GM23338 (cell line): ENCODE measurements at regions not wholly inside any gene's neighbourhood (a gene's known extent, or its start where the extent isn't known, plus 50 kb on each side); places are given as distances from the start of the nearest gene placed in this dataset.
"Not testable (repeated sequence)": the region's sequence is repeated elsewhere in the genome, so short reads cannot be mapped to it uniquely, and the experiment has no call there.

ENCODE experiments used
- ATAC-seq: fragments of 200-7000 bp; cut with Tn5 transposase; 3 replicates; pipeline ENCODE4 v1.9.1; 2020
- DNase-seq: peaks from one replicate; pipeline ENCODE4 v3.0.0-alpha.2; 2015; ENCODE audit warnings: low spot score
- H2AFZ ChIP-seq: fragments of 200-600 bp; sonication (generic); 2 replicates; pipeline ENCODE4 v1.8.0; 2016; ENCODE audit warnings: antibody characterized with exemption, mild to moderate bottlenecking, moderate library complexity
- H3F3A ChIP-seq: fragments of 200-600 bp; sonication (generic); replicated peaks from 2 replicates; pipeline ENCODE4 v1.8.0; 2017; ENCODE audit warnings: antibody characterized with exemption, mixed run types, low read depth
- H3K27ac ChIP-seq: fragments of 200-600 bp; sonication (generic); 2 replicates; pipeline ENCODE4 v1.6.1; 2016; ENCODE audit warnings: low read depth
- H3K27me3 ChIP-seq: fragments of 200-600 bp; sonication (generic); 2 replicates; pipeline ENCODE4 v1.8.0; 2016; ENCODE audit warnings: mild to moderate bottlenecking, mixed run types, moderate library complexity; ENCODE audit not compliant: insufficient read depth
- H3K36me3 ChIP-seq: fragments of 200-600 bp; sonication (generic); 2 replicates; pipeline ENCODE4 v1.8.0; 2016; ENCODE audit warnings: mild to moderate bottlenecking; ENCODE audit not compliant: insufficient read depth
- H3K4me1 ChIP-seq: fragments of 200-600 bp; sonication (generic); 2 replicates; pipeline ENCODE4 v1.8.0; 2016; ENCODE audit warnings: mild to moderate bottlenecking, moderate library complexity; ENCODE audit not compliant: insufficient read depth
- H3K4me2 ChIP-seq: fragments of 200-600 bp; sonication (generic); 2 replicates; pipeline ENCODE4 v1.7.1; 2017; ENCODE audit warnings: mixed run types
- H3K4me3 ChIP-seq: fragments of 200-600 bp; sonication (generic); 2 replicates; pipeline ENCODE4 v1.6.1; 2016; ENCODE audit warnings: mixed run types
- H3K79me2 ChIP-seq: fragments of 200-600 bp; sonication (generic); replicated peaks from 2 replicates; pipeline ENCODE4 v1.8.0; 2017; ENCODE audit warnings: mild to moderate bottlenecking; ENCODE audit not compliant: insufficient read depth
- H3K9me2 ChIP-seq: fragments of 200-600 bp; sonication (generic); 2 replicates; pipeline ENCODE4 v1.8.0; 2017; ENCODE audit not compliant: insufficient read depth
- H4K20me1 ChIP-seq: fragments of 200-600 bp; sonication (generic); replicated peaks from 2 replicates; pipeline ENCODE4 v1.8.0; 2017; ENCODE audit warnings: mild to moderate bottlenecking; ENCODE audit not compliant: insufficient read depth
- H3K27ac Mint-ChIP-seq: 2 replicates; pipeline ENCODE4 v1.8.0; 2020; ENCODE audit warnings: inconsistent platforms, mild to moderate bottlenecking, moderate library complexity, mixed read lengths
- H3K27me3 Mint-ChIP-seq: 3 replicates; pipeline ENCODE4 v1.8.0; 2022; ENCODE audit warnings: low read depth, mild to moderate bottlenecking, moderate library complexity, mixed read lengths, inconsistent platforms; ENCODE audit not compliant: insufficient read depth, poor library complexity
- H3K36me3 Mint-ChIP-seq: 3 replicates; pipeline ENCODE4 v1.8.0; 2021; ENCODE audit warnings: low read depth, mild to moderate bottlenecking, inconsistent platforms, moderate library complexity, mixed read lengths
- H3K4me1 Mint-ChIP-seq: 3 replicates; pipeline ENCODE4 v1.8.0; 2020; ENCODE audit warnings: mild to moderate bottlenecking, inconsistent platforms, mixed read lengths
- H3K4me3 Mint-ChIP-seq: 3 replicates; pipeline ENCODE4 v1.8.0; 2021; ENCODE audit warnings: moderate library complexity, mild to moderate bottlenecking, inconsistent platforms, mixed read lengths
- H3K9me3 Mint-ChIP-seq: 3 replicates; pipeline ENCODE4 v1.8.0; 2020; ENCODE audit warnings: moderate library complexity, mild to moderate bottlenecking, inconsistent platforms, mixed read lengths
- CREB1 ChIP-seq: fragments of 250-450 bp; sonication (Bioruptor Pico); IDR thresholded peaks from 2 replicates; pipeline ENCODE4 v1.5.0; 2020; ENCODE audit warnings: low read depth, mild to moderate bottlenecking, moderate library complexity
- CTCF ChIP-seq, 2 experiments: fragments of 200-600 bp in 1 of 2; sonication (generic) in 1 of 2; conservative IDR thresholded peaks; 2 replicates each; pipeline versions ENCODE4 v1.5.1 to v1.6.1; 2016 to 2017; ENCODE audit warnings: antibody characterized with exemption in 2 of 2, low read depth in 2 of 2, mild to moderate bottlenecking in 2 of 2, moderate library complexity in 1 of 2
- ETS1 ChIP-seq: IDR thresholded peaks from 2 replicates; pipeline ENCODE4 v1.6.1; 2016; ENCODE audit warnings: antibody characterized with exemption
- EZH2phosphoT487 ChIP-seq: fragments of 200-600 bp; sonication (generic); IDR thresholded peaks from one replicate; pipeline ENCODE4 v1.8.1; 2018; ENCODE audit warnings: antibody characterized with exemption; ENCODE audit not compliant: unreplicated experiment
- JUNB ChIP-seq: IDR thresholded peaks from one replicate; pipeline ENCODE4 v1.6.1; 2016; ENCODE audit warnings: antibody characterized with exemption; ENCODE audit not compliant: unreplicated experiment
- STAT1 ChIP-seq: IDR thresholded peaks from one replicate; pipeline ENCODE4 v1.6.1; 2016; ENCODE audit warnings: antibody characterized with exemption; ENCODE audit not compliant: unreplicated experiment
- ZNF114 ChIP-seq: fragments of 250-450 bp; sonication (Bioruptor Pico); IDR thresholded peaks from 2 replicates; pipeline ENCODE4 v1.5.0; 2020; ENCODE audit warnings: mild to moderate bottlenecking, moderate library complexity
- ZNF462 ChIP-seq: fragments of 250-450 bp; sonication (Bioruptor Pico); IDR thresholded peaks from 2 replicates; pipeline ENCODE4 v1.5.0; 2020; ENCODE audit warnings: mild to moderate bottlenecking, moderate library complexity

GRCh38 chr17:27088767-27089078 is 205.2 kb upstream of the WSB1 start (continued):
- TF ChIP-seq ZNF462 (no peak), ZNF114 (CRISPR knock-in tag) (no peak), ETS1 (no peak), CTCF (conservative IDR thresholded peaks at IDR 0.05; ENCODE audit: low read depth in 2 of 2) (no peak), STAT1 (no peak), EZH2phosphoT487 (no peak), JUNB (no peak), CREB1 (CRISPR knock-in tag) (no peak)

GRCh38 chr17:27089079-27089928 is 204.6 kb upstream of the WSB1 start:
- H3K79me2 ChIP-seq, H3K27me3 ChIP-seq, H3K4me3 Mint-ChIP-seq, H3K4me1 ChIP-seq, H3F3A ChIP-seq, H3K36me3 ChIP-seq, H3K9me2 ChIP-seq, H3K27ac ChIP-seq, H3K4me3 ChIP-seq, H3K4me2 ChIP-seq, DNase-seq, H4K20me1 ChIP-seq, ATAC-seq, H3K4me1 Mint-ChIP-seq, H3K27ac Mint-ChIP-seq, H3K27me3 Mint-ChIP-seq, H2AFZ ChIP-seq: not testable (repeated sequence)
- Mint-ChIP-seq H3K9me3 (peaks cover 92% of the 10 kb centered on the region), H3K36me3 (peaks cover 28% of the 10 kb centered on the region)
